ENCODE measurements at regions not wholly inside any gene's neighbourhood (a gene's known extent, or its start where the extent isn't known, plus 50 kb on each side); places are given as distances from the start of the nearest gene placed in this dataset.

DNA sequence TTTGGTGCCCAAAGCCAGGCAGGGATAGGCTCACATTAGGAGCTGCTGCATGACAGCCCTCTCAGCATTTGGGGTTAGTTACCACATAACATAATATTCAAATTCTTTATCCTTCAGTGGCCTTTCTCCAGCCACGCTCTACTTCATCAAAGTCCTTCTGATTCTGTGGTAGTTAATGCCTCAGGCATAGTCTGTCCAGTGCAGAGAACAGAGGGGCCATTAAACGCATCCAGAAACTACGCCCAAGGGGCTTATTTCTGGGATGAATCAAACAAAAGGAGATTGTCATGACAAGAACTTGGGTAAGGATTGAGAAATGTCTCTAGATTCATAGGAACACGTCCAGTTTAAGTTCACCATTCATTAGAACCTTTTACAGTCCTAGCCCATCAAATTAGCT is 183.4 kb upstream of the PLXNC1 start:
- TF ChIP-seq, protein P1, sequence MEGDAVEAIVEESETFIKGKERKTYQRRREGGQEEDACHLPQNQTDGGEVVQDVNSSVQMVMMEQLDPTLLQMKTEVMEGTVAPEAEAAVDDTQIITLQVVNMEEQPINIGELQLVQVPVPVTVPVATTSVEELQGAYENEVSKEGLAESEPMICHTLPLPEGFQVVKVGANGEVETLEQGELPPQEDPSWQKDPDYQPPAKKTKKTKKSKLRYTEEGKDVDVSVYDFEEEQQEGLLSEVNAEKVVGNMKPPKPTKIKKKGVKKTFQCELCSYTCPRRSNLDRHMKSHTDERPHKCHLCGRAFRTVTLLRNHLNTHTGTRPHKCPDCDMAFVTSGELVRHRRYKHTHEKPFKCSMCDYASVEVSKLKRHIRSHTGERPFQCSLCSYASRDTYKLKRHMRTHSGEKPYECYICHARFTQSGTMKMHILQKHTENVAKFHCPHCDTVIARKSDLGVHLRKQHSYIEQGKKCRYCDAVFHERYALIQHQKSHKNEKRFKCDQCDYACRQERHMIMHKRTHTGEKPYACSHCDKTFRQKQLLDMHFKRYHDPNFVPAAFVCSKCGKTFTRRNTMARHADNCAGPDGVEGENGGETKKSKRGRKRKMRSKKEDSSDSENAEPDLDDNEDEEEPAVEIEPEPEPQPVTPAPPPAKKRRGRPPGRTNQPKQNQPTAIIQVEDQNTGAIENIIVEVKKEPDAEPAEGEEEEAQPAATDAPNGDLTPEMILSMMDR (IDR thresholded peaks at IDR 0.05) = no peak
- TF ChIP-seq POLR2A (IDR thresholded peaks at IDR 0.05) = no peak
- TF ChIP-seq POLR2AphosphoS5 (IDR thresholded peaks at IDR 0.05; ENCODE audit: insufficient read depth in 1 of 2, low read depth in 1 of 2) = no peak
